Esophagus squamous epithelium (tissue), 4 donors: ENCODE measurements at regions not wholly inside any gene's neighbourhood (a gene's known extent, or its start where the extent isn't known, plus 50 kb on each side); places are given as distances from the start of the nearest gene placed in this dataset.
"Not testable (repeated sequence)": the region's sequence is repeated elsewhere in the genome, so short reads cannot be mapped to it uniquely, and the experiment has no call there.

Source experiments
- POLR2A ChIP-seq, 4 donors: fragments of 450-650 bp; IDR thresholded peaks; one replicate each; pipeline ENCODE4 v1.6.1; 2017; ENCODE audit warnings: antibody characterized with exemption in 4 of 4, mild to moderate bottlenecking in 4 of 4, moderate library complexity in 3 of 4
- TF ChIP-seq, protein P1 (sequence below), 6 experiments: fragments of 450-650 bp in 4 of 6; fragments of 200-600 bp in 2 of 6; sonication (generic) in 2 of 6; IDR thresholded peaks; one replicate each; pipeline ENCODE4 v1.5.1; 2016 to 2019; ENCODE audit warnings: antibody characterized with exemption in 6 of 6, mild to moderate bottlenecking in 4 of 6, moderate library complexity in 4 of 6

DNA sequence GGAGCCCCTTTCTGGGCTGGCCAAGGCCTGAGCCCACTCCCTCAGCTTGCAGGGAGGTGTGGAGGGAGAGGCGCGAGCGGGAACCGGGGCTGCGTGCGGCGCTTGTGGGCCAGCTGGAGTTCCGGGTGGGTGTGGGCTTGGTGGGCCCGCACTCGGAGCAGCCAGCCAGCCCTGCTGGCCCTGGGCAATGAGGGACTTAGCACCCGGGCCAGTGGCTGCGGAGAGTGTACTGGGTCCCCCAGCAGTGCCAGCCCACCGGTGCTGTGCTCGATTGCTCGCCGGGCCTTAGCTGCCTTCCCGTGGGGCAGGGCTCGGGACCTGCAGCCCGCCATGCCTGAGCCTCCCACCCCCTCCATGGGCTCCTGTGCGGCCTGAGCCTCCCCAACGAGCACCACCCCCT, 123.8 kb upstream of the SEMA3C start:
- TF ChIP-seq, protein P1, sequence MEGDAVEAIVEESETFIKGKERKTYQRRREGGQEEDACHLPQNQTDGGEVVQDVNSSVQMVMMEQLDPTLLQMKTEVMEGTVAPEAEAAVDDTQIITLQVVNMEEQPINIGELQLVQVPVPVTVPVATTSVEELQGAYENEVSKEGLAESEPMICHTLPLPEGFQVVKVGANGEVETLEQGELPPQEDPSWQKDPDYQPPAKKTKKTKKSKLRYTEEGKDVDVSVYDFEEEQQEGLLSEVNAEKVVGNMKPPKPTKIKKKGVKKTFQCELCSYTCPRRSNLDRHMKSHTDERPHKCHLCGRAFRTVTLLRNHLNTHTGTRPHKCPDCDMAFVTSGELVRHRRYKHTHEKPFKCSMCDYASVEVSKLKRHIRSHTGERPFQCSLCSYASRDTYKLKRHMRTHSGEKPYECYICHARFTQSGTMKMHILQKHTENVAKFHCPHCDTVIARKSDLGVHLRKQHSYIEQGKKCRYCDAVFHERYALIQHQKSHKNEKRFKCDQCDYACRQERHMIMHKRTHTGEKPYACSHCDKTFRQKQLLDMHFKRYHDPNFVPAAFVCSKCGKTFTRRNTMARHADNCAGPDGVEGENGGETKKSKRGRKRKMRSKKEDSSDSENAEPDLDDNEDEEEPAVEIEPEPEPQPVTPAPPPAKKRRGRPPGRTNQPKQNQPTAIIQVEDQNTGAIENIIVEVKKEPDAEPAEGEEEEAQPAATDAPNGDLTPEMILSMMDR (IDR thresholded peaks at IDR 0.05) = not testable (repeated sequence)
- not testable (repeated sequence) for TF ChIP-seq POLR2A (IDR thresholded peaks at IDR 0.05)
